Endothelial cell (in vitro differentiated cells): ENCODE measurements at regions not wholly inside any gene's neighbourhood (a gene's known extent, or its start where the extent isn't known, plus 50 kb on each side); places are given as distances from the start of the nearest gene placed in this dataset.
"Not testable (repeated sequence)": the region's sequence is repeated elsewhere in the genome, so short reads cannot be mapped to it uniquely, and the experiment has no call there.

Experiments
- DNase-seq: peaks from one replicate; pipeline ENCODE4 v3.0.0; 2021; ENCODE audit warnings: low spot score
- H3K27ac Mint-ChIP-seq: one replicate; pipeline ENCODE4 v1.8.0; 2021; ENCODE audit warnings: mixed read lengths, inconsistent platforms; ENCODE audit not compliant: unreplicated experiment
- H3K27me3 Mint-ChIP-seq: one replicate; pipeline ENCODE4 v1.8.0; 2021; ENCODE audit warnings: mild to moderate bottlenecking, moderate library complexity, mixed read lengths, inconsistent platforms; ENCODE audit not compliant: unreplicated experiment
- H3K36me3 Mint-ChIP-seq: one replicate; pipeline ENCODE4 v1.8.0; 2021; ENCODE audit warnings: mild to moderate bottlenecking, low read depth, mixed read lengths, inconsistent platforms; ENCODE audit not compliant: unreplicated experiment
- H3K4me1 Mint-ChIP-seq: one replicate; pipeline ENCODE4 v1.8.0; 2021; ENCODE audit warnings: mild to moderate bottlenecking, mixed read lengths, inconsistent platforms; ENCODE audit not compliant: unreplicated experiment
- H3K4me3 Mint-ChIP-seq: one replicate; pipeline ENCODE4 v1.8.0; 2021; ENCODE audit warnings: mild to moderate bottlenecking, mixed read lengths, inconsistent platforms; ENCODE audit not compliant: unreplicated experiment
- H3K9me3 Mint-ChIP-seq: one replicate; pipeline ENCODE4 v1.8.0; 2021; ENCODE audit warnings: mixed read lengths, inconsistent platforms; ENCODE audit not compliant: unreplicated experiment
- TF ChIP-seq, protein P1 (sequence below): fragments of 200-600 bp; sonication (generic); IDR thresholded peaks from one replicate; pipeline ENCODE4 v1.5.0; 2021; ENCODE audit warnings: antibody characterized with exemption; ENCODE audit not compliant: unreplicated experiment

DNA sequence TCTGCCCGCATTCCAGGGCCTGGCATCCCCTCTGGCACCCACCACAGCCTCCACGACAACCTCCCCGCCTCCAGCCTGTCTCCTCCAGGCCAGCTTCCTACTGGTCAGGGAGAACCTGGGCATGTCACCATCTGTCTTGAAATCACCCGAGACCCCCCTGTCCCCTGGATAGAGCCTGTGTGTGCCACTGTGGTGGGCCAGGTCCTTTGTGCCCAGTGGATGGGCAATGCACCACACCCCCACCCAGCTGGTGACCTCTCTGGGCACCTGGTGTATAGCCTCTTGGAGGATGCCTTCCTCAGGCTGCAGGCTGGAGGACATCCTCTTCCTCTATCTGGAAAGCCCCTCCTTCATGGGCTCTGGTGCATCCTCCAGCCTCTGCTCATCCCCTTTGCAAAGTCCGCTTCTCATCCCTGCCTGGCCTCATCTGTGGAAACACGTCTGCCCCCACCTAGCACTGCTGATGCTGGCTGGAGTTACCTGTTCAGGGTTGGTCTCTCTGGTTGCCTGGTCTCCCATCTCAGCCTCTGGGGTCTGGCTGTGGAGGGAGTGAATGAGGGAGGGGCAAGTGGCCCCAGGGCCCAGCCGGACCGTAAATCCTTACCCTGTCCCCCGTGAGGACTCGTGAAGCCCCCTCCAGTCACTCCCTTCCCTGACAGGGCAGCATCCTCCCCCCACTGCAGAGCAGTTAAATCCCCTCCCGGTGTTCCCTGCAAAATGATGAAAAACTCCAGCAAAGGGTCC lies 589.6 kb downstream of the TBC1D22A start:
- no peaks in the 10 kb centered on the region for H3K4me1 Mint-ChIP-seq
- no peak overlapping the region for H3K27ac Mint-ChIP-seq
- H3K9me3 Mint-ChIP-seq, result peaks cover 44% of the 10 kb centered on the region
- peaks cover 16% of the 10 kb centered on the region for H3K27me3 Mint-ChIP-seq
- no peak for DNase-seq
- H3K4me3 Mint-ChIP-seq, result peak overlapping the region; percentile 31
- TF ChIP-seq, protein P1, sequence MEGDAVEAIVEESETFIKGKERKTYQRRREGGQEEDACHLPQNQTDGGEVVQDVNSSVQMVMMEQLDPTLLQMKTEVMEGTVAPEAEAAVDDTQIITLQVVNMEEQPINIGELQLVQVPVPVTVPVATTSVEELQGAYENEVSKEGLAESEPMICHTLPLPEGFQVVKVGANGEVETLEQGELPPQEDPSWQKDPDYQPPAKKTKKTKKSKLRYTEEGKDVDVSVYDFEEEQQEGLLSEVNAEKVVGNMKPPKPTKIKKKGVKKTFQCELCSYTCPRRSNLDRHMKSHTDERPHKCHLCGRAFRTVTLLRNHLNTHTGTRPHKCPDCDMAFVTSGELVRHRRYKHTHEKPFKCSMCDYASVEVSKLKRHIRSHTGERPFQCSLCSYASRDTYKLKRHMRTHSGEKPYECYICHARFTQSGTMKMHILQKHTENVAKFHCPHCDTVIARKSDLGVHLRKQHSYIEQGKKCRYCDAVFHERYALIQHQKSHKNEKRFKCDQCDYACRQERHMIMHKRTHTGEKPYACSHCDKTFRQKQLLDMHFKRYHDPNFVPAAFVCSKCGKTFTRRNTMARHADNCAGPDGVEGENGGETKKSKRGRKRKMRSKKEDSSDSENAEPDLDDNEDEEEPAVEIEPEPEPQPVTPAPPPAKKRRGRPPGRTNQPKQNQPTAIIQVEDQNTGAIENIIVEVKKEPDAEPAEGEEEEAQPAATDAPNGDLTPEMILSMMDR, result no peak
- peaks cover 14% of the 10 kb centered on the region for H3K36me3 Mint-ChIP-seq

DNA sequence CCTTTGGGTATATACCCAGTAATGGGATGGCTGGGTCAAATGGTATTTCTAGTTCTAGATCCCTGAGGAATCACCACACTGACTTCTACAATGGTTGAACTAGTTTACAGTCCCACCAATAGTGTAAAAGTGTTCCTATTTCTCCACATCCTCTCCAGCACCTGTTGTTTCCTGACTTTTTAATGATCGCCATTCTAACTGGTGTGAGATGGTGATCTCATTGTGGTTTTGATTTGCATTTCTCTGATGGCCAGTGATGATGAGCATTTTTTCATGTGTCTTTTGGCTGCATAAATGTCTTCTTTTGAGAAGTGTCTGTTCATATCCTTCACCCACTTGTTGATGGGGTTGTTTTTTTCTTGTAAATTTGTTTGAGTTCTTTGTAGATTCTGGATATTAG lies 583.8 kb downstream of the TBC1D22A start:
- Mint-ChIP-seq H3K27me3 (peaks cover 11% of the 10 kb centered on the region), H3K36me3 (peaks cover 11% of the 10 kb centered on the region), H3K9me3 (peaks cover 26% of the 10 kb centered on the region)
- H3K27ac Mint-ChIP-seq, H3K4me1 Mint-ChIP-seq, H3K4me3 Mint-ChIP-seq, DNase-seq: not testable (repeated sequence)

DNA sequence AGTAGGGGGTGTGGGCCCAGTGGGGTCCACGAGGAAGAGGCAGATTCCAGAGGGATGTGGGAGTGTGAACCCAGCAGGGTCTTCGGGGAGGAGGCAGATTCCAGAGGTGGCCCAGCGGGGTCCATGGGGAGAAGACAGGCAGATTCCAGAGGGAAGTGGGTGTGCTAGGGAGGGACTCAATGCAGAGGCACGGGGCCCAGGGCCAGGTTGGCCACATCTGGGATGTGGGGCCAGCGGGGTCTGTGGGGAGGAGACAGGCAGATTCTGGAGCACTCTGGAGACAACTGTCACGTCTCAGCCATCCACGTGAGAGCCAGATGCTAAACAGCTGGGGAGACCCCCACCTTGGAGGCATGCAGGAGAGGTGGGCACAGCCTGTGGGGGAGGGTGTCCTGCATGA lies 582.6 kb downstream of the TBC1D22A start:
- DNase-seq, result no peak
- H3K27me3 Mint-ChIP-seq, result peaks cover 12% of the 10 kb centered on the region
- H3K27ac Mint-ChIP-seq, result no peak overlapping the region
- TF ChIP-seq, protein P1, result no peak
- H3K4me1 Mint-ChIP-seq, result no peaks in the 10 kb centered on the region
- H3K4me3 Mint-ChIP-seq, result no peak overlapping the region
- H3K36me3 Mint-ChIP-seq, result peaks cover 14% of the 10 kb centered on the region
- peaks cover 24% of the 10 kb centered on the region for H3K9me3 Mint-ChIP-seq

DNA sequence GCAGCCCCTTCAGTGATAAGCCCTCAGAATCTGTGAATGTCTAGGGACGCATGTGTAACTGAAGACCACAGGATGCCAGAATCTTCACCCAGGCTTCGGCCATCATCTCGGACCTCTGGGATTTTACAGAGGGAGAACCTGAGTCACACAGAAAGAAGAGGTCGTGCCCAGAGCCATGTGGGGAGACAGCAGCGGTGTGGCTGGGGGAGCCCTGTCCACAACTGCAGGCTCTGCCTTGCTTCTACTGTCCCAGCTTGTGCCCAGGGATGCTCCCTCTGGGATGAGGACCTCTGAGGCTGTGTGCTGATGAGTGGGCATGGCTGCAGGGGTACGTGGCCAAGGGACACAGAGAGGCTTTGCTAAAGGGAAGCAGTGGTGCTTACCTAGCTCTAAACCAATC lies 582.0 kb downstream of the TBC1D22A start:
- peak overlapping the region; percentile 16 for H3K4me3 Mint-ChIP-seq
- peaks cover 25% of the 10 kb centered on the region for H3K9me3 Mint-ChIP-seq
- TF ChIP-seq, protein P1, result no peak
- H3K27ac Mint-ChIP-seq, result no peak overlapping the region
- peaks cover 12% of the 10 kb centered on the region for H3K27me3 Mint-ChIP-seq
- peaks cover 14% of the 10 kb centered on the region for H3K36me3 Mint-ChIP-seq
- H3K4me1 Mint-ChIP-seq, result no peaks in the 10 kb centered on the region
- no peak for DNase-seq

DNA sequence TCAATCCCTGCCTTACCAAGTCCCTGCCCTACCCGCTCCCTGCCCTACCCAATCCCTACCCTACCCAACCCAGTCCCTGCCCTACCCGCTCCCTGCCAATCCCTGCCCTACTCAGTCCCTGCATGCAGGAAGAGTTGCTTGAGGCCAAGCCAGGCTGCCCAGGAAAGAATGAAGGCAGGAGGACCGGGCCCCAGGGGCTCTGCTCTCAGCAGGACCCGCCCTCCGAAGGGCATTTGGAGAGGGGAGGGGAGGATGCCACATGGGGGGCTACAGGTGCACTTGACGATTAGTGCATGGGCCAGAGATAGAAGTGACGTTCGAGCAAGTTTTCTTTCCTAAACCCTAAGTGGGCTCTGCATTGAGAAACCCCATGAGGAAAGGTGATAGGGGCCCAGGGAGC lies 581.2 kb downstream of the TBC1D22A start:
- Mint-ChIP-seq H3K27me3 (peaks cover 12% of the 10 kb centered on the region), H3K4me3 (no peak overlapping the region), H3K4me1 (no peaks in the 10 kb centered on the region), H3K36me3 (peaks cover 14% of the 10 kb centered on the region), H3K27ac (no peak overlapping the region), H3K9me3 (peaks cover 25% of the 10 kb centered on the region)
- no peak for DNase-seq
- TF ChIP-seq, protein P1, result no peak
